ENCODE measurements at regions not wholly inside any gene's neighbourhood (a gene's known extent, or its start where the extent isn't known, plus 50 kb on each side); places are given as distances from the start of the nearest gene placed in this dataset.

DNA sequence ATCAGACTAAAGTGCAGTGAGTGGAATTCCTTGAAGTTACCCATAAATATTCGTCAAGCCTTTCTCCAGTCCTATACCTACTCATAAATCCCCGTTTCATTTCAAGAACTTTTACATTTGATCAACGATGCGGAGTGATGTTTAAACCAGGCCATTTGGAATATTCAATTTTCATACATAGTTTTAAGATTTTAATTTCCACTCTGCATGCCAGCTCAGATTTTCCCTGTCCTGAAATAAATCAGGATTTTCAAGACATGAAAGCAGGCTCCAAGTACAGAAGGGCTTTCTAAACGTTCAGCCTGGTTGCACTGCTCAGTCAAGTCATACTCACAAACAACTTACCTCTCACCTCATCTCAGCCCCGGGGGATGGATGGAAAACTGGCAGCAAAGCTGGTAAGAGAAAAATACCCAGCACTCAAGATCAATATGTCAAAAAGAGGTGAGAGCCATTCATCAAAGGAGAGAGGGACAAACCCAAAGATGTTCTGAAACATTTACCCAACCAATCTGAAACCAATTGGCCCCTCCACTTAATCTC is 418.5 kb downstream of the PLPP3 start:
- no peak for DNase-seq (ENCODE audit: low read depth in 1 of 2, low spot score in 1 of 2)
- in situ Hi-C loops (cut with HindIII; ENCODE audit: low pct_unique_long_range_greater_than_20kb, low sequenced_read_pairs): no loop called here
- TF ChIP-seq JUND (IDR thresholded peaks at IDR 0.05; ENCODE audit: low read depth): no peak

DNA sequence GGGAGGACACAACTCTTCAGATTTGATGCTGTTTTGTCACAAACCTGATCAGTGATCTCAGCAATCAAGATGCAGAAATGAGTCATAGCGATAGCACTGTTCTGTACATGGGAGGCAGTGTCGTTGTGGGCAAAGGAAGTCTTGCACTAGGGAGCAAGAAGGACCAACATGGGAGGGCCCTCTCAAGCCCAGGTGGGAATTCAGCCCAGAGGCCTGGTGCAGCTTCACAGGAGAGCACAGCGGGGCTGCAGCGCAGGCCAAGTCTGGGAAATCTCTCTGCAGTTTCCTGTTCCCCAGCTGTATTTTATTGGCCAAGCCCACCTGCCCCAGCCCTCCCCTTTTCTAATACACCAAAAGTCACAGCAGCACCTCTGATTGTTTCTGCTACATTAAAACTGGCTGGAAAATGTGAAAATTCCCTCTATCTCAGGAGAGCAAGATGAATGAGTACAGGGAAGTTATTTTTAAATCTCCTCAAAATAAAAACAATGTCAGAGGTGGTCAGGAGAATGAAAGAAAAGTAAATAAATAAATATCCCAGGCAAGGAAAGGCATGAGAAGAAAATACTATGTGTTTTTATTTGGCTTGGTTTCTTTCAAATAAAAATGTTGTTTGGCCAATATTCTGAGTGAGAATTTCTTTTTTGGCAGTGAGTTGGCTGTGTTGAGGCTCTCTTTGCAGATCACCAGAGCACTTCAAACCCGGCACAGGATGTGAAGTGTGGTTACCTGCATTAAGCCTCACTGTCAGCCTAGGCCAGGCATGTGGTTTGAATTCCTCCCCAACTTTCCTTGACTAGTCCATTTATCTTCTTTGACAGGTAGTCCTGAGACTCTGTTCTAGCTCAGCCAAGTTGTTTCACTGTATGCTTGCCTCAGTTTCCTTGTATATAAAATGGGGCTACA is 422.1 kb downstream of the PLPP3 start:
- no peak for TF ChIP-seq JUND (IDR thresholded peaks at IDR 0.05; ENCODE audit: low read depth)
- DNase-seq (ENCODE audit: low read depth in 1 of 2, low spot score in 1 of 2): no peak
- in situ Hi-C loops (cut with HindIII; ENCODE audit: low pct_unique_long_range_greater_than_20kb, low sequenced_read_pairs): no loop called here

DNA sequence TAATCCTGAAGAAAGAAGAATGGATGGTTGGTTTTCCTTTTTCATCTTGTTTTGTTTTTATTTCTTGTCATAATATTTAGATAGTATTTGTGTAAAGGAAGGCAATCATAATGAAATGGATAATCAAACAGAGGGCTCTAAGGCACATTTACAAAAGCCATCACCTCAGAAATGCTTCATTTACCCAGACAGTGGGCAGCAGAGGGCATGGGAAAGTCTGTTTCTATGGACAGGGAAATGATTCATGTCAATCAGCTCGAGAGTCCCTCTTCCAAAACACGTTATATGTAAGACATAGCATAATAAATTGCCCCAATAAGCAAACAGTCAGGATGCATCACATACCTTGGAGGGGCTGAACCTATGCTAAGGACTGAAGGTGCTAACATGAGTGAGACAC is 426.1 kb downstream of the PLPP3 start:
- DNase-seq (ENCODE audit: low read depth in 1 of 2, low spot score in 1 of 2): no peak
- in situ Hi-C loops (cut with HindIII; ENCODE audit: low pct_unique_long_range_greater_than_20kb, low sequenced_read_pairs): no loop called here
- no peak for TF ChIP-seq JUND (IDR thresholded peaks at IDR 0.05; ENCODE audit: low read depth)

DNA sequence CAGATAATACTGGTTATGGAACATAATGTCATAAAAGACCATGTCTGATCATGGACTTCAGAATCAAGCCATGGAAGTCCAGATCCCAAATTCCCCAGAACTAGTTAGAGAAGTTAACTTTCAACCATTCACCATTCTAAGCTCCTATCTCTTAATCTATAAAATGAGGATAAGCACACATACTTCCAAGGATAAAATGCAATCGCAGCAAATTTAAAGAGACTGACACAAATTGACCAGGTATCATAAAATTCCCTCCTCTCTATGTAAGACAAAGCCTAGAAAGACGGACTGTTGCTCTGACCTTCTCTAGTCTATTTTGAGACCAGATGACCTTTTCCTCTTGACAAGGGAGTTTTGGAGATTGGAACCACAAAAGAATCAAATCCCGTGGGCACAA is 426.7 kb downstream of the PLPP3 start:
- in situ Hi-C loops (cut with HindIII; ENCODE audit: low pct_unique_long_range_greater_than_20kb, low sequenced_read_pairs): no loop called here
- TF ChIP-seq JUND (IDR thresholded peaks at IDR 0.05; ENCODE audit: low read depth): no peak
- DNase-seq (ENCODE audit: low read depth in 1 of 2, low spot score in 1 of 2): no peak

DNA sequence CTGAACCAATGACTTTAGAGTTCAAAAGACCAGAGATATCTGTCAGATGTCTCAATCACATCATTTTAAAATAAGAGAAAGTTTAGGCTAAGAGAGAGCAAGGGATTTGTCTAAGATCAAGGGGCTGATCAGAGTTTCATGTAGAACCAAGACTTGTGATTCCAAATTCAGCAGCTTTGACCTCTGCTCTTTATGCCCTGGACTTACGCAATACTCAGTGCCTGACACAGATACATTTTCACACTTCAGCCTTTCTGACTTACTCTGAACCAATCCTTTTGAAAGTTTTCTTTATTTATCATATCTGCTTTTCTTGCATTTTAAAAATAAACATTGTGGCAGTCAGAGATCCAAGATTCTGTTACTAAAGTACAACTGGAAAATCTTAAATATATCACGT is 428.0 kb downstream of the PLPP3 start:
- DNase-seq (ENCODE audit: low read depth in 1 of 2, low spot score in 1 of 2): no peak
- TF ChIP-seq JUND (IDR thresholded peaks at IDR 0.05; ENCODE audit: low read depth): no peak
- in situ Hi-C loops (cut with HindIII; ENCODE audit: low pct_unique_long_range_greater_than_20kb, low sequenced_read_pairs): no loop called here

DNA sequence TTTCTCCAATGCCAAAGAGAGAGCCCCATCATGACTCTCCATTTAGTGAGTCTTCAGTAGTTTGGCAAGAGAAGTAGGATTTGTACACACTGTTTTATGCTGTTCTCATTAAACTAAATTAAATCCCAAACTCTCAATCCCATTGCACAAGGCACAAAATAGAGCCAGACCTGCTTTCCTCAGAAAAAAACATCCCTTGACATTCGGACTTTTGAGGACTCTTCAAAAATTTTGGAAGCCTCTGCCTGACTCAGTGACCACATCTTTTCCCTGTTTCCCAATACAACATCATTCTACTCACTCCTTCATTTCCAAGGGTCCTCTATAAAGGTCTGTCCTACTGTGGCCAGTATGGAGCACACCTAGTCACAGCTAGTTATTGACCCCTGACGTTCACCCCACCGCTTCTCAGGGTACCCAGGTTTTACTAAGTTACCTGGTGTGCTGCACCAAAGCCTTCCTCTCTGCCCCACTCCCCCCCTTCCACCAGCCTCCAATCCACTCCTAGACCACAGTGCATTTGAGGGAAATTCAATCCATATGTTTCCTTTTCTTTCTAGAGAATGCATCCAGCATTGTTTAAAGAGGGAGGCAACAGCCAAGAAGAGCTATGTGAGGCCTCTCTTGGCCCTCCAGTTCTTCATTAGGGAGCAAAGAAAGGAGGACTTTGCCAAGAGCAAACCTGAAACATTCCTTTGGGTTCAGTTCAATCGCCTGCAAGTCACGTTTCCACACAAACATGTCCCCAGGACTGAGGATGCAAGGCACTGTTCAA is 428.7 kb downstream of the PLPP3 start:
- DNase-seq (ENCODE audit: low read depth in 1 of 2, low spot score in 1 of 2): no peak
- in situ Hi-C loops (cut with HindIII; ENCODE audit: low pct_unique_long_range_greater_than_20kb, low sequenced_read_pairs): no loop called here
- no peak for TF ChIP-seq JUND (IDR thresholded peaks at IDR 0.05; ENCODE audit: low read depth)

DNA sequence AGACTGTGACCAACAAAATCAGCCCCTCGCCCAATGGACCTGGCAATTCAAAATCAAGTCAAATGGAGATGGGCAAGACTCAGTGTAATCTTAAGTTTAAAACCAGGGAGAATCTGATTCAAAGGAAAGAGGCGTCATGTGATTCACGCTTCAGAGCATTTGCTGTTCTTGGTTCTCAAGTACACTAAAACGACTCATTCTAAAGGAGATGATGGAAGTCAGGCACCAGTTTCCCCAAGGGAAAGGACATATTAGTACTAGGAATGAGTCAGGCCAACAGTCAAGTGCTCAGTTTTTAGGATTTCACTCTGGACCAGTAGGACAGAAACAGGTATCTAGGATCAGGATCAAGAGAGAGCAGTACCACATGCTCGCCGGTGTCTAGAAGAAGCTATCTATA is 429.6 kb downstream of the PLPP3 start:
- no peak for DNase-seq (ENCODE audit: low read depth in 1 of 2, low spot score in 1 of 2)
- in situ Hi-C loops (cut with HindIII; ENCODE audit: low pct_unique_long_range_greater_than_20kb, low sequenced_read_pairs): no loop called here
- TF ChIP-seq JUND (IDR thresholded peaks at IDR 0.05; ENCODE audit: low read depth): no peak

DNA sequence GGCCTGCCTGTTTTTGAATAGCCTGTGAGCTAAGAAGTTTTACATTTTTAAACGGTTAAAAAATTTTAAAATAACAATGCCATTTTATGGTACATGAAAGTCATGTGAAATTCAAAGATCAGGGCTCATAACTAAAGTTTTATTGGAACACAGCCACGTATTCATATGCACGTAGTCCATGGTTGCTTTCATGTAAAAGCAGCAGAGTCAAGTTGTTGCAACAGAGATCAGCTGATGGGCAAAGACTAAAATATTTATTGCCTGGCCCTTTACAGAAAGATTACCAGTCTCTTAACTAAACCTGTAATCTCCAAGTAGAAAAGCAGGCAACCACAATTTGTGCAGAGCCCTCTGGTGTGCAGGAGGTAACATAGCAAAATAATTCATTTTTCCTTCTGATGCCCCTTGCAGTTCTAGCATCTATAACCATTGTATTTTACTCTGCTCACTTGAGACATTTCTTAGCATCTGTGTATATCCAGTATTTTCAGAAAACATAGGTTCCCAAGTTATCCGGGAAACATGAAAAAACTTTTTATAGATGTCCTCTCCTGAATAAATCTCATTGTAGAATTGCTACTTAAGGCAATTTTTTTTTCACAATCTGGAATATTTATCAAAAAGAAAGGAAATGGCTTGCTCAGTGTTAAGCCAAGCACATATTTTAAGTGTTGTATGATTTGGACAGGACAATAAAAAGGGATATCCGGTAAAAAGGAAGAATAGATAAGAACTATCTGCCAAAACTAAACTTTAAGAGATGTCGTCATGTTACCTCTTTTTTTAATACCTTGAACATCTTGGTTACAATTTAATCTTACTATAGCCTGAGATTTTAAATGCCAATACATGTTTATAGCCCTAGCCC is 430.8 kb downstream of the PLPP3 start:
- in situ Hi-C loops (cut with HindIII; ENCODE audit: low pct_unique_long_range_greater_than_20kb, low sequenced_read_pairs): no loop called here
- no peak for DNase-seq (ENCODE audit: low read depth in 1 of 2, low spot score in 1 of 2)
- TF ChIP-seq JUND (IDR thresholded peaks at IDR 0.05; ENCODE audit: low read depth): no peak

DNA sequence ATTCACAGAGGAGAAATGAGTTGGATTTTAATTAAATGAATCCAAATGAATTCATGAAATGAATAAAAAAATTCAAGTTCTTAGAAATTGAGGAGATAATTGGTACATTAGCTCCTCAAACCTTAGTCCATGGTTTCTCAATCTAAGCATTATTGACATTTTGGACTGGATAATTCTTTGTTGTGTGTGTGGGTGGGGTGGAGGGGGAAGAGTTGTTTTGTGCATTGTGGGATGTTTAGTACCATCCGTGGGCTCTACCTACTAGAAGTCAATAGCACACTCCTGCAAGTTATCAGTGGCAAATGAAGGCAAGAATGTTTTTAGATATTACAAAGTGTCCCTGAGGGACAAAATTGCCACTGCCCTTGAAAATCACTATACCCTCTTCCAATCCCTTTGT is 431.9 kb downstream of the PLPP3 start:
- TF ChIP-seq JUND (IDR thresholded peaks at IDR 0.05; ENCODE audit: low read depth): no peak
- in situ Hi-C loops (cut with HindIII; ENCODE audit: low pct_unique_long_range_greater_than_20kb, low sequenced_read_pairs): no loop called here
- DNase-seq (ENCODE audit: low read depth in 1 of 2, low spot score in 1 of 2): no peak

DNA sequence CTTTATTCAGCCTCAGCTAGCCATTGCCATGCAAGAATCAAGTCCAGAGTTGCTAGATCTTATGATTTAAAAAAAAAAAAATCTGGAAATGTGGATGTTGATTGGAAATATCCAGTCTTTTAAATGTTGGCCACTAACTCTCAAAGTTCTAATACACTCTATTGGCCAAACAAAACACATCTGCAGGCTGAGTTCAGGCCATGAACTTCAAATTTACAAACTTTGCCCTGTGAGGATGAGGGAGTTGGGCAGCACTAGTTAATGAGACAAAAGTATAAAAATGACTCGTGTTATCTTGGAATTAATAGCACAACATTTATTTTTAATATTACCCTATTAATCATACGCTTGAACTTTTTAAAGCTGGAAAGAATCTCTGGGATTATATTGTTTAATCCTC is 432.3 kb downstream of the PLPP3 start:
- in situ Hi-C loops (cut with HindIII; ENCODE audit: low pct_unique_long_range_greater_than_20kb, low sequenced_read_pairs): no loop called here
- DNase-seq (ENCODE audit: low read depth in 1 of 2, low spot score in 1 of 2): no peak

DNA sequence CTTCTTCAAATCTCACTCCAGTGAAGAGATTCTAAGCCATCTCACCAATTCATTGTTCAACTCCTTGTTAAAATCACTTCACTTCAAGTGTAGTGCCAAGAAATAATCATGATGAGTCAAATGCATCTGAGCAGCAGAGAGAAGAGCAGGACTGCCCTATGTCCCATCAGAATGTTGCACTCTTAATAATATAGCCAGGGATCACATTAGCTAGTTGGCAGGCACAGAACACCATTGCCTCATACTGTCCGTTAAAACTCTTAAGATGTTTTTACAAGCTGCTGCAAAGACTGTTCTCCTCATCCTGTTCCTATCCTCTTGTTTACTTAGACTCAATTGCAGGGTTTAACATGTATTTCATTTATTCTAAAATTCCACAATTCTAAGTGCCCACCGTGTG is 432.9 kb downstream of the PLPP3 start:
- in situ Hi-C loops (cut with HindIII; ENCODE audit: low pct_unique_long_range_greater_than_20kb, low sequenced_read_pairs): no loop called here
- no peak for DNase-seq (ENCODE audit: low read depth in 1 of 2, low spot score in 1 of 2)
- no peak for TF ChIP-seq JUND (IDR thresholded peaks at IDR 0.05; ENCODE audit: low read depth)

More for the DNA sequence above, 432.3 kb downstream of the PLPP3 start:
- TF ChIP-seq JUND (IDR thresholded peaks at IDR 0.05; ENCODE audit: low read depth): no peak

DNA sequence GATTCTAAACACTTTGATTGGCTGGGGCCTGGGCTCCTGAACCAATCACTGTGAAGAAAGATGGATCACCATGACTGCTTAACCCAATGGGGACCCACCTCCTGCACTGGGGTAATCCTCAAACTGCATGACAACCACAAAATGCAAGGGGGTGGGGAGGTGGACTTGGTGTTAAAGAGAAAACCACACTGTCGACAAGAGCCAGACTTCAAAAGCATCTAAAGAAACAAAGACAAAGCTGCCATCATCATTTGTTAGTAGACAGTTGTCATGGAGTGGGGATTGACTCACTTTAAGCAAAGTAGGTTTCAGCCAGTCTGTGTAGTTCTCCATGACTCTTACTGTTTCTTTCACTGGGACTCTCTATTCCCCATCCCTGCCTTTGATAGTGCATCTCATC is 433.8 kb downstream of the PLPP3 start:
- in situ Hi-C loops (cut with HindIII; ENCODE audit: low pct_unique_long_range_greater_than_20kb, low sequenced_read_pairs): no loop called here
- no peak for DNase-seq (ENCODE audit: low read depth in 1 of 2, low spot score in 1 of 2)

More for the DNA sequence above, 433.8 kb downstream of the PLPP3 start:
- no peak for TF ChIP-seq JUND (IDR thresholded peaks at IDR 0.05; ENCODE audit: low read depth)
